Ureter (tissue), 1 donor: ENCODE measurements at regions not wholly inside any gene's neighbourhood (a gene's known extent, or its start where the extent isn't known, plus 50 kb on each side); places are given as distances from the start of the nearest gene placed in this dataset.

Experiments
- DNase-seq: peaks from one replicate; pipeline ENCODE4 v3.0.0-alpha.2; 2020; ENCODE audit warnings: low spot score
- donor health status: DM: yes; HTN: yes; CAD: no.

GRCh38 chr5:166050531-166050930, 2240.9 kb upstream of the WWC1 start:
- DNase-seq: no peak

GRCh38 chr5:166058660-166059059, 2232.8 kb upstream of the WWC1 start:
- DNase-seq: no peak

GRCh38 chr5:166062094-166062493, 2229.4 kb upstream of the WWC1 start:
- DNase-seq: no peak

- no peak for DNase-seq
Measured at GRCh38 chr5:166062719-166063118, 2228.7 kb upstream of the WWC1 start.

GRCh38 chr5:166063261-166063660, 2228.2 kb upstream of the WWC1 start:
- DNase-seq: no peak

- DNase-seq: no peak
Measured at GRCh38 chr5:166068547-166069335, 2222.7 kb upstream of the WWC1 start.

- no peak for DNase-seq
Measured at GRCh38 chr5:166073901-166074581, 2217.4 kb upstream of the WWC1 start.

GRCh38 chr5:166074582-166075481, 2216.6 kb upstream of the WWC1 start:
- DNase-seq: no peak

GRCh38 chr5:166083183-166083959, 2208.1 kb upstream of the WWC1 start:
- DNase-seq: no peak

GRCh38 chr5:166086568-166086967, 2204.9 kb upstream of the WWC1 start:
- no peak for DNase-seq

GRCh38 chr5:166088389-166089039, 2202.9 kb upstream of the WWC1 start:
- no peak for DNase-seq

- DNase-seq: no peak
Measured at GRCh38 chr5:166091931-166092330, 2199.5 kb upstream of the WWC1 start.

- DNase-seq: no peak
Measured at GRCh38 chr5:166093312-166093711, 2198.1 kb upstream of the WWC1 start.

- DNase-seq: no peak
Measured at GRCh38 chr5:166102947-166103346, 2188.5 kb upstream of the WWC1 start.

- DNase-seq: no peak
Measured at GRCh38 chr5:166111021-166111420, 2180.4 kb upstream of the WWC1 start.

GRCh38 chr5:166117072-166118066, 2174.1 kb upstream of the WWC1 start:
- DNase-seq: no peak

- no peak for DNase-seq
Measured at GRCh38 chr5:166119506-166119905, 2171.9 kb upstream of the WWC1 start.

GRCh38 chr5:166123717-166124116, 2167.7 kb upstream of the WWC1 start:
- DNase-seq: no peak

- DNase-seq: no peak
Measured at GRCh38 chr5:166127766-166128570, 2163.5 kb upstream of the WWC1 start.
